22Rv1 (cell line): ENCODE measurements at regions not wholly inside any gene's neighbourhood (a gene's known extent, or its start where the extent isn't known, plus 50 kb on each side); places are given as distances from the start of the nearest gene placed in this dataset.

Experiments used
- H3K27ac ChIP-seq: fragments of 450-650 bp; 2 replicates; pipeline ENCODE4 v1.5.1; 2017
- CTCF ChIP-seq: fragments of 450-650 bp; IDR thresholded peaks from 2 replicates; pipeline ENCODE4 v1.5.1; 2017; ENCODE audit warnings: mild to moderate bottlenecking
- ZFX ChIP-seq: fragments of 450-650 bp; IDR thresholded peaks from 2 replicates; pipeline ENCODE4 v1.6.1; 2017; ENCODE audit warnings: antibody characterized with exemption, borderline replicate concordance

- no peak for TF ChIP-seq ZFX
- no peak for TF ChIP-seq CTCF
- no peak overlapping the region for H3K27ac ChIP-seq
Observed at GRCh38 chr15:29969562-29970401, 113.0 kb upstream of the GOLGA8J start.

GRCh38 chr15:29968895-29969561 lies 113.7 kb upstream of the GOLGA8J start:
- no peak overlapping the region for H3K27ac ChIP-seq
- TF ChIP-seq ZFX: no peak
- no peak for TF ChIP-seq CTCF

GRCh38 chr15:29968099-29968894 lies 114.5 kb upstream of the GOLGA8J start:
- TF ChIP-seq ZFX (no peak), CTCF (no peak)

GRCh38 chr15:29962407-29962806 lies 120.3 kb upstream of the GOLGA8J start:
- TF ChIP-seq ZFX (no peak), CTCF (no peak)
- no peak overlapping the region for H3K27ac ChIP-seq

More at GRCh38 chr15:29968099-29968894, 114.5 kb upstream of the GOLGA8J start:
- no peak overlapping the region for H3K27ac ChIP-seq

GRCh38 chr15:29959384-29960137 lies 123.2 kb upstream of the GOLGA8J start:
- no peak for TF ChIP-seq ZFX
- no peak for TF ChIP-seq CTCF

GRCh38 chr15:29952225-29952624 lies 130.0 kb upstream of the TJP1 start:
- no peak overlapping the region for H3K27ac ChIP-seq
- TF ChIP-seq ZFX (no peak), CTCF (no peak)

More at GRCh38 chr15:29959384-29960137, 123.2 kb upstream of the GOLGA8J start:
- no peak overlapping the region for H3K27ac ChIP-seq
